ENCODE measurements at regions not wholly inside any gene's neighbourhood (a gene's known extent, or its start where the extent isn't known, plus 50 kb on each side); places are given as distances from the start of the nearest gene placed in this dataset.
A peak's percentile ranks its signal among the peaks of the same experiment; 100 is the strongest.

GRCh38 chr21:33976082-33977016 lies 60.7 kb upstream of the ATP5PO start (continued):
- TF ChIP-seq ATF2 (IDR thresholded peaks at IDR 0.05; ENCODE audit: low read length) (peak; percentile 23), BHLHE40 (IDR thresholded peaks at IDR 0.05; ENCODE audit: borderline replicate concordance in 1 of 2, low read depth in 2 of 2, low read length in 1 of 2) (peak; percentile 16 to 29; a peak in 1 of 4 replicates), SPI1 (IDR thresholded peaks at IDR 0.05; ENCODE audit: borderline replicate concordance, insufficient read depth, low read depth, low read length) (peak; percentile 32; the same call in 1 of the 2 replicates), SMAD1 (IDR thresholded peaks at IDR 0.05; ENCODE audit: low read depth, partially characterized antibody) (peak; percentile 78), MTA3 (IDR thresholded peaks at IDR 0.05; ENCODE audit: borderline replicate concordance, low read length) (peak; percentile 90), NR2F1 (conservative IDR thresholded peaks at IDR 0.05) (peak; percentile 33; the same call in 1 of the 2 replicates), TBL1XR1 (IDR thresholded peaks at IDR 0.05; ENCODE audit: low read depth, low read length) (peak; percentile 65), RELB (IDR thresholded peaks at IDR 0.05; ENCODE audit: low read depth) (peak; percentile 65), RUNX3 (IDR thresholded peaks at IDR 0.05; ENCODE audit: low read length) (peak; percentile 91), CHD1 (IDR thresholded peaks at IDR 0.05; ENCODE audit: low read depth, low read length) (peak; percentile 92; the same call in 1 of the 2 replicates), PAX5 (IDR thresholded peaks at IDR 0.05; ENCODE audit: borderline replicate concordance, low read depth, low read length) (peak; percentile 43; the same call in 1 of the 2 replicates), ASH2L (IDR thresholded peaks at IDR 0.05; ENCODE audit: borderline replicate concordance, low read depth) (0 out of 2 replicates have a peak, but pooled peaks have one; percentile 20), JUNB (IDR thresholded peaks at IDR 0.05) (peak; percentile 67), HDAC6 (IDR thresholded peaks at IDR 0.05; ENCODE audit: unreplicated experiment) (no peak), SKIL (IDR thresholded peaks at IDR 0.05; ENCODE audit: low read depth, poor library complexity, severe bottlenecking) (peak; percentile 93), TCF12 (IDR thresholded peaks at IDR 0.05; ENCODE audit: low read depth, low read length) (0 out of 2 replicates have a peak, but pooled peaks have one; percentile 50), WRNIP1 (IDR thresholded peaks at IDR 0.05; ENCODE audit: borderline replicate concordance, low read depth, low read length) (0 out of 2 replicates have a peak, but pooled peaks have one; percentile 4), POLR2AphosphoS2 (IDR thresholded peaks at IDR 0.05; ENCODE audit: low read depth, low read length) (peak; percentile 70; the same call in 1 of the 2 replicates), YY1 (IDR thresholded peaks at IDR 0.05; ENCODE audit: low read depth, low read length) (0 out of 2 replicates have a peak, but pooled peaks have one; percentile 5)
- TF ChIP-seq, protein P1, sequence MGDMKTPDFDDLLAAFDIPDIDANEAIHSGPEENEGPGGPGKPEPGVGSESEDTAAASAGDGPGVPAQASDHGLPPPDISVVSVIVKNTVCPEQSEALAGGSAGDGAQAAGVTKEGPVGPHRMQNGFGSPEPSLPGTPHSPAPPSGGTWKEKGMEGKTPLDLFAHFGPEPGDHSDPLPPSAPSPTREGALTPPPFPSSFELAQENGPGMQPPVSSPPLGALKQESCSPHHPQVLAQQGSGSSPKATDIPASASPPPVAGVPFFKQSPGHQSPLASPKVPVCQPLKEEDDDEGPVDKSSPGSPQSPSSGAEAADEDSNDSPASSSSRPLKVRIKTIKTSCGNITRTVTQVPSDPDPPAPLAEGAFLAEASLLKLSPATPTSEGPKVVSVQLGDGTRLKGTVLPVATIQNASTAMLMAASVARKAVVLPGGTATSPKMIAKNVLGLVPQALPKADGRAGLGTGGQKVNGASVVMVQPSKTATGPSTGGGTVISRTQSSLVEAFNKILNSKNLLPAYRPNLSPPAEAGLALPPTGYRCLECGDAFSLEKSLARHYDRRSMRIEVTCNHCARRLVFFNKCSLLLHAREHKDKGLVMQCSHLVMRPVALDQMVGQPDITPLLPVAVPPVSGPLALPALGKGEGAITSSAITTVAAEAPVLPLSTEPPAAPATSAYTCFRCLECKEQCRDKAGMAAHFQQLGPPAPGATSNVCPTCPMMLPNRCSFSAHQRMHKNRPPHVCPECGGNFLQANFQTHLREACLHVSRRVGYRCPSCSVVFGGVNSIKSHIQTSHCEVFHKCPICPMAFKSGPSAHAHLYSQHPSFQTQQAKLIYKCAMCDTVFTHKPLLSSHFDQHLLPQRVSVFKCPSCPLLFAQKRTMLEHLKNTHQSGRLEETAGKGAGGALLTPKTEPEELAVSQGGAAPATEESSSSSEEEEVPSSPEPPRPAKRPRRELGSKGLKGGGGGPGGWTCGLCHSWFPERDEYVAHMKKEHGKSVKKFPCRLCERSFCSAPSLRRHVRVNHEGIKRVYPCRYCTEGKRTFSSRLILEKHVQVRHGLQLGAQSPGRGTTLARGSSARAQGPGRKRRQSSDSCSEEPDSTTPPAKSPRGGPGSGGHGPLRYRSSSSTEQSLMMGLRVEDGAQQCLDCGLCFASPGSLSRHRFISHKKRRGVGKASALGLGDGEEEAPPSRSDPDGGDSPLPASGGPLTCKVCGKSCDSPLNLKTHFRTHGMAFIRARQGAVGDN (IDR thresholded peaks at IDR 0.05), result peak; percentile 12; the same call in 1 of the 2 replicates

Measured in GM12878 (cell line).